Heart left ventricle (tissue), 13 donors: ENCODE measurements at regions not wholly inside any gene's neighbourhood (a gene's known extent, or its start where the extent isn't known, plus 50 kb on each side); places are given as distances from the start of the nearest gene placed in this dataset.
"Not testable (repeated sequence)": the region's sequence is repeated elsewhere in the genome, so short reads cannot be mapped to it uniquely, and the experiment has no call there.

Experiments
- CTCF ChIP-seq, 12 donors: fragments of 200-600 bp; sonication (generic) in 4 of 12; IDR thresholded peaks; one replicate each; pipeline versions ENCODE4 v1.5.0 to v1.8.0; 2018 to 2022; ENCODE audit warnings: antibody characterized with exemption in 12 of 12, mild to moderate bottlenecking in 5 of 12
- POLR2A ChIP-seq, 2 donors: fragments of 450-650 bp; IDR thresholded peaks; one replicate each; pipeline ENCODE4 v1.6.1; 2017; ENCODE audit warnings: antibody characterized with exemption in 2 of 2, mild to moderate bottlenecking in 2 of 2, moderate library complexity in 2 of 2
- donor health status: ischemic (EF 13 %, LVEDD 7.1; RV severe dilation, severe dysfunction).
- donor health status: DM: no; HTN: yes; CAD: no.
- donor health status: DM: no; HTN: no; CAD: no.
- donor health status: ischemic (EF 25% LVEDD 6.9; RV normal size, moderate dysfunction).
- donor health status: ischemic (EF 25% LVEDD 5.7; RV mildly dilated, moderate dysfunction).
- donor health status: ischemic (EF 35%, LVEDD 5.7; RV mildly dilated, moderate dysfunction).
- donor health status: nonischemic (EF 11% LVEDD 7.7; RV severe dilation, severe dysfunction).
- donor health status: DM: yes; HTN: yes; CAD: no.
- donor health status: PGD.
- donor health status: ischemic (EF 29% LVEDD 5.4; RV normal size, mild dysfunction).
- donor health status: nonischemic (EF 23%, LVEDD 6.1; RV moderate dilation, normal function).

- not testable (repeated sequence) for TF ChIP-seq CTCF, POLR2A (IDR thresholded peaks at IDR 0.05)
These were observed 526.5 kb upstream of the PPP2R3A start for GRCh38 chr3:135438889-135439597.
